Caco-2 (cell line): ENCODE measurements at regions not wholly inside any gene's neighbourhood (a gene's known extent, or its start where the extent isn't known, plus 50 kb on each side); places are given as distances from the start of the nearest gene placed in this dataset.

ENCODE experiments used
- BruUV-seq: library from RNA; stranded (reverse); fragments of 400-500 nt; replicated peaks from 2 replicates; lab custom pipeline; 2021; lab: Mats Ljungman, UMichigan
- CTCF ChIA-PET: fragments of 300-600 bp; sonication (Branson Sonifier 250); formaldehyde crosslinking; loops from one replicate; lab custom pipeline; 2022; ENCODE audit warnings: antibody characterized with exemption; lab: Charles Lee
- POLR2A ChIA-PET: fragments of 300-600 bp; sonication (Branson Sonifier 250); formaldehyde crosslinking; loops from one replicate; lab custom pipeline; 2022; ENCODE audit warnings: antibody characterized with exemption; lab: Charles Lee
- DNase-seq, 2 experiments: peaks; one replicate each; pipeline versions ENCODE4 v3.0.0 to v3.0.0-alpha.2; 2020 to 2022
- H3K27me3 ChIP-seq: replicated peaks from 2 replicates; pipeline ENCODE4 v1.6.0; 2011; ENCODE audit warnings: low read length; ENCODE audit not compliant: control insufficient read depth, insufficient read depth
- H3K36me3 ChIP-seq: 2 replicates; pipeline ENCODE4 v1.5.1; 2011; ENCODE audit warnings: low read length; ENCODE audit not compliant: control insufficient read depth, insufficient read depth
- H3K4me1 ChIP-seq: fragments of 250-450 bp; sonication (Bioruptor Pico); 2 replicates; pipeline ENCODE4 v1.5.1; 2020; ENCODE audit warnings: mild to moderate bottlenecking
- H3K4me3 ChIP-seq: 2 replicates; pipeline ENCODE4 v1.5.1; 2011; ENCODE audit warnings: low read depth, mild to moderate bottlenecking, control low read depth, low read length
- H3K9me3 ChIP-seq: fragments of 250-450 bp; sonication (Bioruptor Pico); 2 replicates; pipeline ENCODE4 v1.5.1; 2020; ENCODE audit warnings: mild to moderate bottlenecking, moderate library complexity
- H3K27ac Mint-ChIP-seq: one replicate; pipeline ENCODE4 v1.8.0; 2022; ENCODE audit warnings: mixed read lengths; ENCODE audit not compliant: unreplicated experiment
- H3K27me3 Mint-ChIP-seq: one replicate; pipeline ENCODE4 v1.8.0; 2022; ENCODE audit warnings: mixed read lengths; ENCODE audit not compliant: insufficient read depth, unreplicated experiment
- H3K36me3 Mint-ChIP-seq: one replicate; pipeline ENCODE4 v1.8.0; 2022; ENCODE audit warnings: mild to moderate bottlenecking, mixed read lengths; ENCODE audit not compliant: insufficient read depth, unreplicated experiment
- H3K4me1 Mint-ChIP-seq: one replicate; pipeline ENCODE4 v1.8.0; 2022; ENCODE audit warnings: low read depth, mixed read lengths; ENCODE audit not compliant: unreplicated experiment
- H3K4me3 Mint-ChIP-seq: one replicate; pipeline ENCODE4 v1.8.0; 2022; ENCODE audit warnings: mild to moderate bottlenecking, moderate library complexity, mixed read lengths; ENCODE audit not compliant: unreplicated experiment
- H3K9me3 Mint-ChIP-seq: one replicate; pipeline ENCODE4 v1.8.0; 2022; ENCODE audit warnings: mixed read lengths; ENCODE audit not compliant: unreplicated experiment
- intact Hi-C: fragments of 100-400 bp; cut with micrococcal nuclease; formaldehyde crosslinking; loops from one replicate; pipeline ENCODE4 v1.10.0; 2022; ENCODE audit not compliant: unreplicated experiment
- TF ChIP-seq, protein P1 (sequence below), 2 experiments: fragments of 200-600 bp in 1 of 2; IDR thresholded peaks; 1 replicate in 1 of 2; 2 replicates in 1 of 2; pipeline versions ENCODE4 v1.5.1 to v1.8.0; 2011 to 2022; ENCODE audit warnings: antibody characterized with exemption in 1 of 2, control low read depth in 1 of 2, inconsistent platforms in 1 of 2, low read depth in 1 of 2, low read length in 1 of 2, mild to moderate bottlenecking in 1 of 2, moderate library complexity in 1 of 2; ENCODE audit not compliant: insufficient read depth in 1 of 2, severe bottlenecking in 1 of 2, unreplicated experiment in 1 of 2

DNA sequence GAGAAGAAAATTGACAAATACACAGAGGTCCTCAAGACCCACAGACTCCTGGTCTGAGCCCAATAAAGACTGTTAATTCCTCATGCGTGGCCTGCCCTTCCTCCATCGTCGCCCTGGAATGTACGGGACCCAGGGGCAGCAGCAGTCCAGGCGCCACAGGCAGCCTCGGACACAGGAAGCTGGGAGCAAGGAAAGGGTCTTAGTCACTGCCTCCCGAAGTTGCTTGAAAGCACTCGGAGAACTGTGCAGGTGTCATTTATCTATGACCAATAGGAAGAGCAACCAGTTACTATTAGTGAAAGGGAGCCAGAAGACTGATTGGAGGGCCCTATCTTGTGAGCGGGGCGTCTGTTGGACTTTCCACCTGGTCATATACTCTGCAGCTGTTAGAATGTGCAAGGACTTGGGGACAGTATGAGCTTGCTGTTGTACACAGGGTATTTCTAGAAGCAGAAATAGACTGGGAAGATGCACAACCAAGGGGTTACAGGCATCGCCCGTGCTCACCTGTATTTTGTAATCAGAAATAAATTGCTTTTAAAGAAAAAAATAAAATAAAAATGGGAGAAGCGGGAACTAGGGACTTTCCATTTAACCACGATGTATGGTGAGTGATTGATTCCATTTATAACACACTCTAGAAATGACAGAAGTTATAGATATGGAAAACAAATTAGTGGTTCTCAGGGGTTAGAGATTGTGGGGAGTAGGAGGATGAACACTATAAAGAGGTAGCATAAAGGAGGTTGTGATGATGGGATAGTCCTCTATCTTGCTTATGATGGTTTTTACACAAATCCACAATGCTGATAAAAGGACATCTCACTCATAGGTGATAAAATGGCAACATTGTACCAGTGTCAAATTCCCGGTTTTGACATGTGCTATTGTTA is 244.7 kb downstream of the MRPL39 start:
- BruUV-seq = no TSS peak
- Mint-ChIP-seq H3K4me1 (no peaks in the 10 kb centered on the region), H3K4me3 (no peak overlapping the region), H3K36me3 (no peaks in the 10 kb centered on the region), H3K9me3 (no peaks in the 10 kb centered on the region), H3K27me3 (peaks cover 2% of the 10 kb centered on the region), H3K27ac (no peak overlapping the region)
- CTCF ChIA-PET = no interaction called here
- H3K9me3 ChIP-seq = no peaks in the 10 kb centered on the region
- TF ChIP-seq, protein P1, sequence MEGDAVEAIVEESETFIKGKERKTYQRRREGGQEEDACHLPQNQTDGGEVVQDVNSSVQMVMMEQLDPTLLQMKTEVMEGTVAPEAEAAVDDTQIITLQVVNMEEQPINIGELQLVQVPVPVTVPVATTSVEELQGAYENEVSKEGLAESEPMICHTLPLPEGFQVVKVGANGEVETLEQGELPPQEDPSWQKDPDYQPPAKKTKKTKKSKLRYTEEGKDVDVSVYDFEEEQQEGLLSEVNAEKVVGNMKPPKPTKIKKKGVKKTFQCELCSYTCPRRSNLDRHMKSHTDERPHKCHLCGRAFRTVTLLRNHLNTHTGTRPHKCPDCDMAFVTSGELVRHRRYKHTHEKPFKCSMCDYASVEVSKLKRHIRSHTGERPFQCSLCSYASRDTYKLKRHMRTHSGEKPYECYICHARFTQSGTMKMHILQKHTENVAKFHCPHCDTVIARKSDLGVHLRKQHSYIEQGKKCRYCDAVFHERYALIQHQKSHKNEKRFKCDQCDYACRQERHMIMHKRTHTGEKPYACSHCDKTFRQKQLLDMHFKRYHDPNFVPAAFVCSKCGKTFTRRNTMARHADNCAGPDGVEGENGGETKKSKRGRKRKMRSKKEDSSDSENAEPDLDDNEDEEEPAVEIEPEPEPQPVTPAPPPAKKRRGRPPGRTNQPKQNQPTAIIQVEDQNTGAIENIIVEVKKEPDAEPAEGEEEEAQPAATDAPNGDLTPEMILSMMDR (IDR thresholded peaks at IDR 0.05; ENCODE audit: insufficient read depth in 1 of 2, low read depth in 1 of 2, low read length in 1 of 2, severe bottlenecking in 1 of 2, unreplicated experiment in 1 of 2) = no peak
- intact Hi-C loops = no loop called here
- H3K36me3 ChIP-seq = no peaks in the 10 kb centered on the region
- H3K27me3 ChIP-seq = no peaks in the 10 kb centered on the region
- POLR2A ChIA-PET = no interaction called here
- DNase-seq = no peak
- no peak overlapping the region for H3K4me3 ChIP-seq
- no peaks in the 10 kb centered on the region for H3K4me1 ChIP-seq

DNA sequence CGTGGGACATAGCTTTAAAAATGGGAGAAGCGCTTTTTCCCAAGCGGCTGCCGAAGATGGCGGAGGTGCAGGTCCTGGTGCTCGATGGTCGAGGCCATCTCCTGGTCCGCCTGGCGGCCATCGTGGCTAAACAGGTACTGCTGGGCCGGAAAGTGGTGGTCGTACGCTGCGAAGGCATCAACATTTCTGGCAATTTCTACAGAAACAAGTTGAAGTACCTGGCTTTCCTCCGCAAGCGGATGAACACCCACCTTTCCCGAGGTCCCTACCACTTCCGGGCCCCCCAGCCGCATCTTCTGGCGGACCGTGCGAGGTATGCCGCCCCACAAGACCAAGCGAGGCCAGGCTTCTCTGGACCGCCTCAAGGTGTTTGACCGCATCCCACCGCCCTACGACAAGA is 245.5 kb downstream of the MRPL39 start:
- BruUV-seq = no TSS peak
- no peaks in the 10 kb centered on the region for H3K9me3 Mint-ChIP-seq
- peaks cover 2% of the 10 kb centered on the region for H3K27me3 Mint-ChIP-seq
- Histone ChIP-seq H3K4me1 (no peaks in the 10 kb centered on the region), H3K27me3 (no peaks in the 10 kb centered on the region), H3K4me3 (no peak overlapping the region), H3K36me3 (no peaks in the 10 kb centered on the region), H3K9me3 (no peaks in the 10 kb centered on the region)
- intact Hi-C loops = no loop called here
- POLR2A ChIA-PET = no interaction called here
- no peak for DNase-seq
- H3K4me1 Mint-ChIP-seq = no peaks in the 10 kb centered on the region
- H3K4me3 Mint-ChIP-seq = no peak overlapping the region
- TF ChIP-seq, protein P1 (IDR thresholded peaks at IDR 0.05; ENCODE audit: insufficient read depth in 1 of 2, low read depth in 1 of 2, low read length in 1 of 2, severe bottlenecking in 1 of 2, unreplicated experiment in 1 of 2) = no peak
- H3K27ac Mint-ChIP-seq = no peak overlapping the region
- CTCF ChIA-PET = no interaction called here
- no peaks in the 10 kb centered on the region for H3K36me3 Mint-ChIP-seq

DNA sequence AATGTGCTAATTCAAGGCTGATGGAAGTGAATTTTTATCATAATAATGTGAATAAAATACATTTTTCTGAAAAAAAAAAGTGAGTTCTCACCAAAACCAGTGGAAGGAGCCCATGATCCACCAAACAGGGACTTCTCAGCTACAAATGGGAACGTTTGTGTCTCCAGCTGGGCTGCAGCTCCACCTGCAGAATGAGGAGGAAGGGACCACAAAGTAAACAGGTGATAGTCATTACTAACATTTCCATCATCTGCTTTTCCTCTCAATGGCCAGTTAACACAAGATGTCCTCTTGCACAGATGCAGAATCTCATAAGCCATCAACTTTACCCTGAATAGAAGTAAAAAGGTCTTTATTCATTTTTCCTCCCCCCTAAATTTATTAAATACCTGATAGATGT is 246.2 kb downstream of the MRPL39 start:
- no TSS peak for BruUV-seq
- Mint-ChIP-seq H3K4me3 (no peak overlapping the region), H3K27me3 (peaks cover 2% of the 10 kb centered on the region), H3K36me3 (no peaks in the 10 kb centered on the region), H3K4me1 (no peaks in the 10 kb centered on the region), H3K27ac (no peak overlapping the region), H3K9me3 (no peaks in the 10 kb centered on the region)
- no peaks in the 10 kb centered on the region for H3K9me3 ChIP-seq
- no peak for DNase-seq
- TF ChIP-seq, protein P1 (IDR thresholded peaks at IDR 0.05; ENCODE audit: insufficient read depth in 1 of 2, low read depth in 1 of 2, low read length in 1 of 2, severe bottlenecking in 1 of 2, unreplicated experiment in 1 of 2) = no peak
- POLR2A ChIA-PET = no interaction called here
- H3K4me3 ChIP-seq = no peak overlapping the region
- intact Hi-C loops = no loop called here
- no peaks in the 10 kb centered on the region for H3K27me3 ChIP-seq
- CTCF ChIA-PET = no interaction called here
- H3K4me1 ChIP-seq = no peaks in the 10 kb centered on the region
- no peaks in the 10 kb centered on the region for H3K36me3 ChIP-seq
